ENCODE measurements at regions not wholly inside any gene's neighbourhood (a gene's known extent, or its start where the extent isn't known, plus 50 kb on each side); places are given as distances from the start of the nearest gene placed in this dataset.

GRCh38 chr3:140848666-140849065 lies 93.0 kb upstream of the SLC25A36 start:
- TF ChIP-seq CTCF (IDR thresholded peaks at IDR 0.05): no peak
- TF ChIP-seq POLR2A (IDR thresholded peaks at IDR 0.05): no peak
- no peak for TF ChIP-seq POLR2AphosphoS5 (IDR thresholded peaks at IDR 0.05)
